Pancreas (tissue), 10 donors: ENCODE measurements at regions not wholly inside any gene's neighbourhood (a gene's known extent, or its start where the extent isn't known, plus 50 kb on each side); places are given as distances from the start of the nearest gene placed in this dataset.

Source experiments
- ATAC-seq, 4 donors: fragments of 200-7000 bp; cut with Tn5 transposase; one replicate each; pipeline versions ENCODE4 v1.8.0 to v1.9.1; 2020; ENCODE audit warnings: mild to moderate bottlenecking in 4 of 4, moderate library complexity in 4 of 4
- DNase-seq, 6 donors: peaks; one replicate each; pipeline ENCODE4 v3.0.0-alpha.2; 2020
- FAIRE-seq: peaks from 2 replicates; lab custom pipeline; 2012; peaks lifted over from hg19 to GRCh38; lab: Jason Lieb, UNC
- H3K27ac ChIP-seq, 4 donors: fragments of 200-600 bp; sonication (generic); 1 replicate in 3 of 4; 2 replicates in 1 of 4; pipeline versions ENCODE4 v1.5.0 to v1.8.0; 2020
- H3K27me3 ChIP-seq, 4 donors: fragments of 200-600 bp; one replicate each; pipeline ENCODE4 v1.8.0; 2021
- H3K36me3 ChIP-seq, 3 donors: fragments of 200-600 bp; sonication (generic) in 1 of 3; one replicate each; pipeline versions ENCODE4 v1.5.0 to v1.8.0; 2020 to 2021
- H3K4me1 ChIP-seq, 3 donors: fragments of 200-600 bp; one replicate each; pipeline ENCODE4 v1.8.0; 2021
- H3K4me3 ChIP-seq, 4 donors: fragments of 200-600 bp; sonication (generic) in 2 of 4; one replicate each; pipeline versions ENCODE4 v1.5.0 to v1.8.0; 2020 to 2021
- H3K9me3 ChIP-seq, 4 donors: fragments of 200-600 bp; one replicate each; pipeline ENCODE4 v1.8.0; 2021
- WGBS, 2 donors: extraction: QIAGEN DNeasy Blood & Tissue Kit; methylation state at CpG; one replicate each; pipeline ENCODE4 v1.1.7; 2013; 5-methylcytosine and 5-hydroxymethylcytosine counted together
- intact Hi-C, 3 donors: fragments of 100-400 bp; cut with DNase I; formaldehyde crosslinking; loops; one replicate each; pipeline versions ENCODE4 v1.11.1 to v1.14.2; 2022
- TF ChIP-seq, protein P1 (sequence below), 4 donors: fragments of 200-600 bp; sonication (generic) in 3 of 4; IDR thresholded peaks; one replicate each; pipeline versions ENCODE4 v1.5.0 to v1.8.0; 2021; ENCODE audit warnings: antibody characterized with exemption in 4 of 4
- donor health status: healthy with polysubstance abuse.
- donor health status: DM: no; HTN: no; CAD: no; lungs with moderate emphysema.
- donor health status: DM: no; HTN: no; CAD: no.
- donor health status: control.
- donor health status: control.
- donor health status: Bipolar disorder and iron deficiency.
- donor health status: DM: yes; HTN: yes; CAD: no.
- donor health status: DM: no; HTN: no; CAD: no.
- donor health status: DM: no; HTN: no; CAD: no.
- donor health status: DM: yes; HTN: yes; CAD: no.

DNA sequence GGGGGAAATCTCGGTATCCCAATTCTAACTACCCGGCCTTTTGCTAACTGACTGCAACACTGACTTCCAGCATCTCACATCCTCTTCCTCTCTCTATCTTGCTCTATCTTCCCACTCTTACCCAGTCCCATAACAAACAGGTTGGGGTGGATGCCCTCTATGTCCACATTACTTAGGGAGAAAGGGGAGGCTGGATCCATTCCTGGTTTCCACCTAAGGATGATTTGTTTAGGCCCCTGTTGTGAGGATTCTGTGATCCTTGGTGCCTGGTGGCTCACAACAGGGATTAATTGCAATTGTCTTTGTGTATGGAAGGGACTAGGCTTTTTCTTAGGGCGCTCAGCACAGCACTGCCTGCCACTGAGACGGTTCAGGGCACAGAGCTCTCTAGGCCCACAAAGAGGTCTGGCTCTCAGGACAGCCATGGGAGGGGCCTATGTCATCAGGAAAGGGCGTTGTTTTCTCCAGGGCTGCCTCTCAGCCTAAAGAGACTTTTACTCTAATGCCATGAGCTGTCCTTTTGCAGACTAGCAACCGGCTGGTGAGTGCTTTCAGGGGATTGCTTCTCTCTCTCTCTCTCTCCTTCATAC, 612.1 kb upstream of the SALL1 start:
- TF ChIP-seq, protein P1, sequence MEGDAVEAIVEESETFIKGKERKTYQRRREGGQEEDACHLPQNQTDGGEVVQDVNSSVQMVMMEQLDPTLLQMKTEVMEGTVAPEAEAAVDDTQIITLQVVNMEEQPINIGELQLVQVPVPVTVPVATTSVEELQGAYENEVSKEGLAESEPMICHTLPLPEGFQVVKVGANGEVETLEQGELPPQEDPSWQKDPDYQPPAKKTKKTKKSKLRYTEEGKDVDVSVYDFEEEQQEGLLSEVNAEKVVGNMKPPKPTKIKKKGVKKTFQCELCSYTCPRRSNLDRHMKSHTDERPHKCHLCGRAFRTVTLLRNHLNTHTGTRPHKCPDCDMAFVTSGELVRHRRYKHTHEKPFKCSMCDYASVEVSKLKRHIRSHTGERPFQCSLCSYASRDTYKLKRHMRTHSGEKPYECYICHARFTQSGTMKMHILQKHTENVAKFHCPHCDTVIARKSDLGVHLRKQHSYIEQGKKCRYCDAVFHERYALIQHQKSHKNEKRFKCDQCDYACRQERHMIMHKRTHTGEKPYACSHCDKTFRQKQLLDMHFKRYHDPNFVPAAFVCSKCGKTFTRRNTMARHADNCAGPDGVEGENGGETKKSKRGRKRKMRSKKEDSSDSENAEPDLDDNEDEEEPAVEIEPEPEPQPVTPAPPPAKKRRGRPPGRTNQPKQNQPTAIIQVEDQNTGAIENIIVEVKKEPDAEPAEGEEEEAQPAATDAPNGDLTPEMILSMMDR (IDR thresholded peaks at IDR 0.05) = no peak
- peaks cover 0 to 7% (median 4%) of the 10 kb centered on the region in 3 donors for H3K4me1 ChIP-seq
- WGBS, 2 donors = 82 to 89% methylated on average over 6 of the region's 6 CpGs
- no peaks in the 10 kb centered on the region for H3K36me3 ChIP-seq
- no peak overlapping the region for H3K27ac ChIP-seq
- no peaks in the 10 kb centered on the region for H3K9me3 ChIP-seq
- H3K4me3 ChIP-seq = no peak overlapping the region
- H3K27me3 ChIP-seq = peaks cover 0 to 14% (median 0%) of the 10 kb centered on the region in 4 donors
- DNase-seq = no peak
- peak in 1 of 4 donors; percentile 9 for ATAC-seq
- no peak for FAIRE-seq
- intact Hi-C loops = no loop called here

DNA sequence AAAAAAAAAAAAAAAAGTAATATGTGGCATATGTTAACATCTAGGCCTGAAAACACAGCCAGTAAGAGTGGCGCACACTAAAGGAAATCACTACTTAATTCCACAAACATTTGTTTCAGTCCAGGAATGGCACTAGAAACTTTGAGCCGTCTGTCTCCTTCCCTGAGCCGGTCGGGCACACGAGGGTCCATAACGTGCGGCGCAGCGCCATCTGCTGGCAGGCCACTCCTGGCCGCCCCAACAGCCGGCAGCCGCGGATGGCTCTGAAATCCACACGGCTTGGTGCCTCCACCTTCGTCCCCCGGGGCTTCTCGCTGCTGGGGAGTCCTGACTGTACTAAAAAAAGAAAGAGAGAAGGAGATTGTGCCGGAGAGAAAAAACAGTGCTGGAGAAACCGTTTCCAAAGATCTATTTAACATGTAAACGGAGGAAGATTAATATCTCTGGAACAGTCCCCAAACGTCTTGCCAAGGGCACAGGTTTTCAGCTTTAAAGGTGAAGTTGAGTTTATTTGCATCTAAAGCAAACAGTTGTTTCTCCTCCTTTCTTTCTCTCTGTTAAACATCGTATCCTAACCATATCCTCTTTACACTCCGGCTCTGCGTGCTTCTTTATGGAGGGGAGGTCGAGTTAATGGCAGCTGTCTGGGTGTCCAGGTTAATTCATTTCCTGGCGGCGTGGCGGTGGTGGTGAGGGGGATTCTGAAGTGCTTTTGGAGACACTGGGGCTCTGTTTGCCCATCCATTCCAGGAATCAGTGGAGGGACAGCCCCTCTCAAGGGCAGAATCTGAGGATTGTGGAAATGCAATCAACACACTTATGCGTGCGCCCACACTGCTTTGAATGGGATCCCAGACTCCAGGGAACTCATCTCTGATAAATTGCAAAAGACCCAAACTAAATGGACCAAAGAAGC, 611.3 kb upstream of the SALL1 start:
- 21 to 22% methylated on average over 30 of the region's 30 CpGs for WGBS, 2 donors
- H3K9me3 ChIP-seq = no peaks in the 10 kb centered on the region
- H3K4me3 ChIP-seq = no peak overlapping the region
- TF ChIP-seq, protein P1 (IDR thresholded peaks at IDR 0.05) = peak; percentile 83 to 94 (median 87)
- H3K4me1 ChIP-seq = peaks cover 0 to 7% (median 4%) of the 10 kb centered on the region in 3 donors
- H3K36me3 ChIP-seq = no peaks in the 10 kb centered on the region
- no peak overlapping the region for H3K27ac ChIP-seq
- peak; percentile 97 to 100 (median 98) for ATAC-seq
- peak; percentile 68 to 98 (median 83) for DNase-seq
- FAIRE-seq = no peak
- H3K27me3 ChIP-seq = peaks cover 0 to 20% (median 0%) of the 10 kb centered on the region in 4 donors
- intact Hi-C loops = no loop called here

DNA sequence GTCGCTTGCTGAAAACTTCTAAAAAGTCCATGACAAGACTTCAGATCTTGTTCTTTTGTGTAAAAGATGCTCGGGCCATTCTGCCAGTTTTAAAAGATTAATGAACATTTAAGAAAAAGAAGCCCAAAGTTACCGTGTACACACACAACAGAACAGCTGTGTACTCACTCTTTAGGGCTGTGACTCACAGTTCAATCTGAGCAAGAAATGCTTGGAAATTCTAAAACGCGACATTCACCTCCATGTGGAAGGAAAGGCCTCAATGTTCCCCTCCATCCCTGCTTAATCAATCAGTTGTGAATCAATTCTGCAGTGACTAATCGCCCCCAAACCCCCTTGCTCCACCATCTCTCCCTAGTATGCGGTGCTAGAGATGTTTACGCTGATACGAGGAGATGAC, 609.9 kb upstream of the SALL1 start:
- intact Hi-C loops = no loop called here
- Histone ChIP-seq H3K36me3 (no peaks in the 10 kb centered on the region), H3K9me3 (no peaks in the 10 kb centered on the region), H3K4me1 (peaks cover 0 to 7% (median 4%) of the 10 kb centered on the region in 3 donors), H3K27ac (no peak overlapping the region), H3K27me3 (peaks cover 0 to 20% (median 0%) of the 10 kb centered on the region in 4 donors), H3K4me3 (no peak overlapping the region)
- FAIRE-seq = no peak
- no peak for ATAC-seq
- DNase-seq = no peak
- TF ChIP-seq, protein P1 (IDR thresholded peaks at IDR 0.05) = no peak
- WGBS, 2 donors = 51 to 53% methylated on average over 9 of the region's 9 CpGs

GRCh38 chr16:51759999-51760398, 608.9 kb upstream of the SALL1 start:
- no peak for FAIRE-seq
- no peak for ATAC-seq
- intact Hi-C loops = no loop called here
- WGBS, 2 donors = 46 to 50% methylated on average over 5 of the region's 5 CpGs
- H3K9me3 ChIP-seq = no peaks in the 10 kb centered on the region
- H3K27me3 ChIP-seq = peaks cover 0 to 20% (median 0%) of the 10 kb centered on the region in 4 donors
- no peak overlapping the region for H3K27ac ChIP-seq
- TF ChIP-seq, protein P1 (IDR thresholded peaks at IDR 0.05) = no peak
- no peak overlapping the region for H3K4me3 ChIP-seq
- H3K4me1 ChIP-seq = peaks cover 0 to 7% (median 4%) of the 10 kb centered on the region in 3 donors
- H3K36me3 ChIP-seq = no peaks in the 10 kb centered on the region
- DNase-seq = no peak
